Psoas muscle (tissue), 7 donors: ENCODE measurements at regions not wholly inside any gene's neighbourhood (a gene's known extent, or its start where the extent isn't known, plus 50 kb on each side); places are given as distances from the start of the nearest gene placed in this dataset.
"Not testable (repeated sequence)": the region's sequence is repeated elsewhere in the genome, so short reads cannot be mapped to it uniquely, and the experiment has no call there.

Experiments
- ATAC-seq, 4 donors: fragments of 200-7000 bp; cut with Tn5 transposase; one replicate each; pipeline ENCODE4 v1.9.1; 2020; ENCODE audit warnings: moderate library complexity in 3 of 4, mild to moderate bottlenecking in 2 of 4
- DNase-seq, 2 donors: peaks; one replicate each; pipeline ENCODE4 v3.0.0-alpha.2; 2020
- H3K27ac ChIP-seq: fragments of 200-600 bp; one replicate; pipeline ENCODE4 v1.8.0; 2022
- H3K27me3 ChIP-seq, 3 donors: fragments of 200-600 bp in 1 of 3; one replicate each; pipeline versions ENCODE4 v1.6.1 to v1.8.0; 2013 to 2022; ENCODE audit warnings: low read length in 2 of 3, mild to moderate bottlenecking in 2 of 3, moderate library complexity in 1 of 3; ENCODE audit not compliant: insufficient read depth in 3 of 3
- H3K36me3 ChIP-seq, 2 donors: fragments of 200-600 bp in 1 of 2; one replicate each; pipeline versions ENCODE4 v1.6.1 to v1.8.0; 2013 to 2022; ENCODE audit warnings: low read depth in 1 of 2, mild to moderate bottlenecking in 1 of 2, moderate library complexity in 1 of 2; ENCODE audit not compliant: insufficient read depth in 1 of 2
- H3K4me1 ChIP-seq: fragments of 200-600 bp; one replicate; pipeline ENCODE4 v1.8.0; 2022
- H3K4me3 ChIP-seq: fragments of 200-600 bp; one replicate; pipeline ENCODE4 v1.8.0; 2022; ENCODE audit warnings: mild to moderate bottlenecking
- H3K9me3 ChIP-seq: fragments of 200-600 bp; one replicate; pipeline ENCODE4 v1.8.0; 2022
- CTCF ChIP-seq: fragments of 200-600 bp; IDR thresholded peaks from one replicate; pipeline ENCODE4 v1.8.0; 2022; ENCODE audit warnings: antibody characterized with exemption
- WGBS, 3 donors: extraction: QIAGEN DNeasy Blood & Tissue Kit; methylation state at CpG; one replicate each; pipeline versions ENCODE4 v1.1.6 to v1.1.7; 2013; 5-methylcytosine and 5-hydroxymethylcytosine counted together
- intact Hi-C, 2 donors: fragments of 100-400 bp; cut with DNase I; formaldehyde crosslinking; loops; one replicate each; pipeline versions ENCODE4 v1.11.0 to v1.14.2; 2022
- donor health status: healthy with polysubstance abuse.
- donor health status: DM: no; HTN: no; CAD: no; lungs with moderate emphysema.
- donor health status: Bipolar disorder and iron deficiency.
- donor health status: healthy.
- donor health status: DM: yes; HTN: yes; CAD: no.
- donor health status: DM: no; HTN: no; CAD: no.
- donor health status: DM: yes; HTN: yes; CAD: no.

DNA sequence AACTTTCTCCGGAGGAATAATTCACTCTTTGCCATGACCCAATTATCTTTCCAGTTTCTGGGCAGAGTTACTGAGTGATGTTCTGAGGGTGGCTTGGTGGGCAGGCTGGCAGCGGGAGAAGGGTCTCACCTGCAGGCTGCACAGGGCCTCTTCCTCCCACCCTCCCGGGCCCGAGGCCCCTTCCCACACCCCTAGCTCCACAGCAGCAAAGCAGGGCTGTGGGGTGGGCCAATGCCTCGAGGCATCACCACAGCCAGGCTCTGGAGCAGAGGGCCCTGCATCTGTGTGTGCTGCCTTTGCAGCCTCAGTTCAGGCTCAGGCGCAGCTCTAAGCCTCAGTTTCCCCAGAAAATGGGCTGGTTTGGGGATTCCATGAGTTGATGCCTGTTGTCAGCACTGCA is 120.2 kb upstream of the FOXD4L5 start:
- no peaks in the 10 kb centered on the region for H3K36me3 ChIP-seq
- intact Hi-C loops = no loop called here
- no peak for DNase-seq
- no peak for ATAC-seq
- peaks cover 0 to 2% (median 0%) of the 10 kb centered on the region in 3 donors for H3K27me3 ChIP-seq
- H3K4me3 ChIP-seq = no peak overlapping the region
- no peak for TF ChIP-seq CTCF
- H3K27ac ChIP-seq = no peak overlapping the region
- H3K4me1 ChIP-seq = no peaks in the 10 kb centered on the region
- 57 to 67% (median 61%) methylated on average over 6 of the region's 6 CpGs for WGBS, 3 donors
- H3K9me3 ChIP-seq = no peaks in the 10 kb centered on the region

DNA sequence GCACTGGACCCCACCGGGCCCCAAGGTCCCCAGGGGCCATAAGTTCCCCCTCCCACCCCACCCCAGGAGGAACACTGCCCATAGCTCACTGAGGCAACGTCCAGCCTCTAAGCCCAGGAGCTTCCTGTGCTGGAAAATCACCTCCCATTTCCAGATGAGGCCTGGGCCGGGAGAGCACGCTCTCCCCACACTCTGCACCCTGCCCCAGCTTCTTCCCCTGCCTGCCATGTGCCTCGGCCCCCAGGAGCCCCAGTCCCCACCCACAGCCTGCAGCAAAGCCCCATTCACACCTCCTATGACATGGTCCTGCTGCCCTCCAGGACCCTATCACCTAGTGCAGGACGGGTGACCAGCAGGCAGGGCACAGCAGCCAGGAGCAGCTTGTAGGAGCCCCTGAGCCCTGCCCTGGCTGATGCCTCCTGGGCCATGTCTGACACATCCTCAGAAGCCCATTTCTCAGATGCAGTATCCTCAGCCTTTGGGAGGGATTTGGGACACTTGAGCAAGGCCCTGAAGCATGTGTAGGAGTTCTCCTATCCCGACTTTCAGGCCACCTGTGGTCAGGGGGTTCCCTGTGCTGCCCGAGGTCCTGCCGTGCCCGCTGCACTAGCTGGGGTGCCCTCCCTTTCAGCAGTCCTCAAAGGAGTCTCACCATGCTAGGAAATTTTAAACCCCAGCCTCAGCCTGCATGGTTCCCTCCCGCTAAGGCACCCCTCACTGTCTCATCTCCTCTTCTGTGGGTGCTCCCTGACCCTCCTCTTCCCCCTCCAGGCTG is 119.4 kb upstream of the FOXD4L5 start:
- no peaks in the 10 kb centered on the region for H3K4me1 ChIP-seq
- no peak overlapping the region for H3K4me3 ChIP-seq
- WGBS, 3 donors = 68 to 71% (median 68%) methylated on average over 8 to 11 of the region's 11 CpGs
- intact Hi-C loops = no loop called here
- no peaks in the 10 kb centered on the region for H3K9me3 ChIP-seq
- H3K27ac ChIP-seq = no peak overlapping the region
- H3K36me3 ChIP-seq = no peaks in the 10 kb centered on the region
- TF ChIP-seq CTCF = no peak
- H3K27me3 ChIP-seq = peaks cover 0 to 2% (median 0%) of the 10 kb centered on the region in 3 donors
- DNase-seq (no peak), ATAC-seq (no peak)

GRCh38 chr9:65403721-65404120 is 118.7 kb upstream of the FOXD4L5 start:
- H3K27ac ChIP-seq = no peak overlapping the region
- ATAC-seq = no peak
- no peak for DNase-seq
- H3K4me1 ChIP-seq = no peaks in the 10 kb centered on the region
- no peaks in the 10 kb centered on the region for H3K9me3 ChIP-seq
- intact Hi-C loops = no loop called here
- H3K27me3 ChIP-seq = peaks cover 0 to 2% (median 0%) of the 10 kb centered on the region in 3 donors
- no peak overlapping the region for H3K4me3 ChIP-seq
- no peaks in the 10 kb centered on the region for H3K36me3 ChIP-seq
- 78 to 82% (median 81%) methylated on average over 9 to 10 of the region's 10 CpGs for WGBS, 3 donors
- TF ChIP-seq CTCF = no peak

DNA sequence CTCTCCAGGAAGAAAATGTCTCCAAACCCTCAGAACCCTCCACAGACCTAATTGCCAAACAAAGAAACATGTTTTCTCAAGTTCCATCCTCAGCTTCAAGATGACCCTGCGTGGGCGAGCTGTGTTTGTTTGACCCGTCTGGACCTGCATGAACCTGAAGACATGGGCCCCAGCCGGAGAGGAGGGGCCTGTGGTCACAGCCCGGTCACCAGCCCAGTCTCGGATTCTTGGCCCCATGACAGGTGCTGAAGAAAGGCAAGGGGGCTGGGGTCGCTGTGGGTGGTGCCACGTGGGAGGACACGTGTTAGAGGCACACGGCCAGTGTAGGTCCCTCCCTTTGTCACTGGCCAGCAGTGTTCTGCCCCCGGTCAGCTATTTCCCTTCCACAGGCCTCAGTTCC is 118.1 kb upstream of the FOXD4L5 start:
- H3K4me3 ChIP-seq, H3K36me3 ChIP-seq, H3K9me3 ChIP-seq, H3K4me1 ChIP-seq, H3K27me3 ChIP-seq, ATAC-seq, intact Hi-C loops, DNase-seq, H3K27ac ChIP-seq: not testable (repeated sequence)
- 79 to 82% (median 80%) methylated on average over 11 of the region's 11 CpGs for WGBS, 3 donors

DNA sequence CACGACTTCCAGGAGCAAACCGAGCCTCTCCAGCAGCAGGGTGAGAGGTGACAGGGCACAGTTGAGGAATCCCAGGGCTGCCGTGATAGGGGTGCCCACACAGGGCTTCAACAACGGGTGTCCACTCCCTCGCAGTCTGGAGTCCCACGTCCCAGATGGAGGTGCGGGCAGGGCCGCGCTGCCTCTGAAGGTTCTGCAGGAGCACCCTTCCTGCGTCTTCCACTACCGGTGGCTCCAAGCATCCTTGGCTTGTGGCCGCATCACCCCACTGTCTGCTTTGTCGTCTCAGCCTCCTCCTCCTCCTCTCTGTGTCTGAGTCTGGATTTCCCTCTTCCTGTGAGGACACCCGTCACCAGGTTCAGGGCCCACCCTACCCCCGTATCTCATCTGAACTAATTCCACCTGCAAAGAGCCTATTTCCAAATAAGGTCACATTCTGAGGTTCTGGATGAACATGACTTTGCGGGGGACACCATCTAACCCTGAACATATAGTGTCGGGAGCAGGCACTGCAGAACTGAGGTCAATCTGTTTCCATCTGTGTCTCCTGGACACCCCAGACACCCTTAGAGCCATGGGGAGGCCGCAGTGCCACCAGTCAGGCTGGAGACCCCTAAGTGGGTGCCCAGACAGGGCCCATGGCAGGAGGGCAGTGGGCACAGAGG is 117.3 kb upstream of the FOXD4L5 start:
- WGBS, 3 donors = 84 to 89% (median 85%) methylated on average over 17 to 18 of the region's 18 CpGs
- intact Hi-C loops, H3K4me1 ChIP-seq, H3K27me3 ChIP-seq, DNase-seq, H3K36me3 ChIP-seq, H3K9me3 ChIP-seq, H3K27ac ChIP-seq, ATAC-seq, H3K4me3 ChIP-seq: not testable (repeated sequence)

DNA sequence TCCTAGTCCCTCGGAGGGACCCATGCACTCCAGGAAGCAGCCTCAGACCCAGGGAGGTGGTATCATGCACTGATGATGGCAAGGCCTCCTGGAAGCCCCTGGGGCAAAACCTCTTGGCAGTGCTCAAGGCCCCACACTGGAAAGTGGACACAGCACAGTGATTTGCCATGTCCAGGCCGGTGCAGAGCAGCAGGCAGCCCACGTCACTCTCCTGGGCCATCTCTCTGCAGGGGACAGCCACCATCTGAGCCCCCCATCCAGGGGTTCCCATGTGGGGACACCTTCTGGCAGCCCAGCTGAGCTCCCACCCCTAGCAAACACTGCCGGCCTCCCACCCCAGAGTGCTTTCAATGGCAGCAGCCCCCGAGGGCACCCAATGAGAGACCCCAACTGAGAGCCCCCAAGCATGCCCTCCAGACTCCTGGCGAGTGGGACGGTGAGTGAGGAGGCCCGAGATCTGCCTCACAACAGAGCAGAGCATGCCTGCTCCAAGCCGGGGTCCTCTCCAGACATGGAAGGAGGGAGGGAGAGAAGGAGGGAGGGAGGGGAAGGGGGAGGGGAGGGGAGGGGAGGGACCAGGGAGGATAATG is 116.5 kb upstream of the FOXD4L5 start:
- H3K27ac ChIP-seq, H3K4me3 ChIP-seq, ATAC-seq, H3K36me3 ChIP-seq, H3K27me3 ChIP-seq, intact Hi-C loops, H3K4me1 ChIP-seq, DNase-seq, H3K9me3 ChIP-seq: not testable (repeated sequence)
- WGBS, 3 donors = 75 to 77% (median 77%) methylated on average over 7 to 9 of the region's 9 CpGs
